HepG2 (cell line): ENCODE measurements at regions not wholly inside any gene's neighbourhood (a gene's known extent, or its start where the extent isn't known, plus 50 kb on each side); places are given as distances from the start of the nearest gene placed in this dataset.

Source experiments
- ATAC-seq: fragments of 200-7000 bp; cut with Tn5 transposase; 3 replicates; pipeline ENCODE4 v1.9.1; 2020; ENCODE audit warnings: mild to moderate bottlenecking, moderate library complexity
- BruUV-seq: library from RNA; stranded (reverse); fragments of 400-500 nt; replicated peaks from 2 replicates; lab custom pipeline; 2021; lab: Mats Ljungman, UMichigan
- CTCF ChIA-PET: fragments of 300-600 bp; formaldehyde crosslinking; extraction: SDS; loops from one replicate; lab custom pipeline; 2021; ENCODE audit warnings: low total read pairs, inconsistent platforms, low intra/inter-chr PET ratio; lab: Yijun Ruan, JAX
- POLR2A ChIA-PET: fragments of 350-600 bp; sonication (Branson Sonifier 250); formaldehyde crosslinking; loops from one replicate; lab custom pipeline; 2020; ENCODE audit warnings: antibody characterized with exemption, inconsistent platforms; lab: Yijun Ruan, JAX
- DNase-seq: peaks from one replicate; pipeline ENCODE4 v3.0.0-alpha.2; 2015; ENCODE audit warnings: low spot score
- FAIRE-seq: peaks from 3 replicates; lab custom pipeline; 2011; peaks lifted over from hg19 to GRCh38; lab: Jason Lieb, UNC
- H2AFZ ChIP-seq: one replicate; pipeline ENCODE4 v1.6.1; 2011; ENCODE audit warnings: low read length, inconsistent platforms
- H3K27ac ChIP-seq: fragments of 300-600 bp; 3 replicates; pipeline ENCODE4 v1.8.0; 2011; ENCODE audit warnings: mixed run types, mild to moderate bottlenecking, mixed read lengths, low read length, inconsistent platforms; ENCODE audit not compliant: insufficient read depth; ENCODE audit errors: extremely low read length
- H3K27me3 ChIP-seq, 2 experiments: fragments of 200-600 bp in 1 of 2; 2 replicates in 1 of 2; 3 replicates in 1 of 2; pipeline versions ENCODE4 v1.6.0 to v1.8.0; 2011; ENCODE audit warnings: low read length in 2 of 2, mild to moderate bottlenecking in 2 of 2, moderate library complexity in 2 of 2, inconsistent platforms in 1 of 2; ENCODE audit not compliant: insufficient read depth in 2 of 2, control insufficient read depth in 1 of 2
- H3K36me3 ChIP-seq, 2 experiments: fragments of 200-600 bp in 1 of 2; replicated peaks in 1 of 2; 2 replicates in 1 of 2; 3 replicates in 1 of 2; pipeline versions ENCODE4 v1.5.1 to v1.8.0; 2011; ENCODE audit warnings: low read length in 2 of 2, inconsistent platforms in 1 of 2; ENCODE audit not compliant: insufficient read depth in 2 of 2, control insufficient read depth in 1 of 2
- H3K4me1 ChIP-seq: 2 replicates; pipeline ENCODE4 v1.5.1; 2012; ENCODE audit warnings: low read length, inconsistent platforms; ENCODE audit not compliant: insufficient read depth
- H3K4me2 ChIP-seq: 2 replicates; pipeline ENCODE4 v1.6.0; 2011; ENCODE audit warnings: low read depth, low read length, inconsistent platforms
- H3K4me3 ChIP-seq, 3 experiments: fragments of 200-600 bp in 1 of 3; sonication (generic), shearing (Covaris generic) in 1 of 3; replicated peaks in 1 of 3; 2 replicates each; pipeline ENCODE4 v1.5.1; 2011 to 2016; ENCODE audit warnings: low read length in 3 of 3, inconsistent platforms in 2 of 3, low read depth in 2 of 3, mild to moderate bottlenecking in 2 of 3, control low read depth in 1 of 3, mixed read lengths in 1 of 3; ENCODE audit not compliant: insufficient read depth in 1 of 3
- H3K79me2 ChIP-seq: one replicate; pipeline ENCODE4 v1.6.1; 2011; ENCODE audit warnings: low read length, inconsistent platforms; ENCODE audit not compliant: insufficient read depth
- H3K9ac ChIP-seq: 2 replicates; pipeline ENCODE4 v1.6.0; 2011; ENCODE audit warnings: mild to moderate bottlenecking, low read depth, low read length, inconsistent platforms; ENCODE audit not compliant: insufficient read depth
- H3K9me3 ChIP-seq: 2 replicates; pipeline ENCODE4 v1.5.1; 2012; ENCODE audit warnings: mild to moderate bottlenecking, low read length
- H4K20me1 ChIP-seq: 2 replicates; pipeline ENCODE4 v1.6.0; 2011; ENCODE audit warnings: inconsistent platforms, mild to moderate bottlenecking, low read length, moderate library complexity; ENCODE audit not compliant: insufficient read depth
- CCDC6 ChIP-seq: sonication (generic); formaldehyde crosslinking; IDR thresholded peaks from 2 replicates; pipeline ENCODE4 v1.8.1; 2022; ENCODE audit warnings: mild to moderate bottlenecking, missing genetic modification reagents, moderate library complexity
- DMAP1 ChIP-seq: IDR thresholded peaks from 2 replicates; pipeline ENCODE4 v1.6.1; 2016
- FOXA3 ChIP-seq: IDR thresholded peaks from 2 replicates; pipeline ENCODE4 v1.6.1; 2016; ENCODE audit warnings: missing genetic modification reagents, missing compliant biosample characterization
- GATA4 ChIP-seq: sonication (generic); IDR thresholded peaks from 2 replicates; pipeline ENCODE4 v1.6.1; 2016; ENCODE audit warnings: antibody characterized with exemption, low read depth, borderline replicate concordance
- KLF12 ChIP-seq: sonication (generic); formaldehyde crosslinking; IDR thresholded peaks from 2 replicates; pipeline ENCODE4 v1.4.0; 2020; ENCODE audit warnings: missing genetic modification reagents, borderline replicate concordance
- NFE2L2 ChIP-seq: fragments of 150-350 bp; IDR thresholded peaks from 2 replicates; pipeline ENCODE4 v1.6.1; 2014; ENCODE audit warnings: low read length
- PREB ChIP-seq: sonication (generic); formaldehyde crosslinking; IDR thresholded peaks from 2 replicates; pipeline ENCODE4 v1.4.0; 2020; ENCODE audit warnings: missing genetic modification reagents
- SIN3B ChIP-seq: fragments of 150-350 bp; IDR thresholded peaks from 2 replicates; pipeline ENCODE4 v1.6.1; 2014; ENCODE audit warnings: low read length
- SNRNP70 ChIP-seq: fragments of 200-400 bp; formaldehyde crosslinking; IDR thresholded peaks from 2 replicates; pipeline ENCODE4 v1.6.1; 2017; ENCODE audit warnings: mild to moderate bottlenecking, low read depth, low read length, moderate library complexity
- SSRP1 ChIP-seq: IDR thresholded peaks from 2 replicates; pipeline ENCODE4 v1.6.1; 2016; ENCODE audit warnings: control low read depth
- ZBTB4 ChIP-seq: sonication (generic); formaldehyde crosslinking; IDR thresholded peaks from 2 replicates; pipeline ENCODE4 v1.4.0; 2020; ENCODE audit warnings: missing genetic modification reagents, mild to moderate bottlenecking, borderline replicate concordance
- ZNF121 ChIP-seq: sonication (generic); formaldehyde crosslinking; IDR thresholded peaks from 2 replicates; pipeline ENCODE4 v1.5.0; 2020; ENCODE audit warnings: mild to moderate bottlenecking, missing genetic modification reagents
- ZNF276 ChIP-seq: sonication (generic); formaldehyde crosslinking; IDR thresholded peaks from 2 replicates; pipeline ENCODE4 v1.4.0; 2020; ENCODE audit warnings: mild to moderate bottlenecking, low read depth, missing genetic modification reagents
- ZNF383 ChIP-seq: sonication (generic); formaldehyde crosslinking; IDR thresholded peaks from 2 replicates; pipeline ENCODE4 v1.4.0; 2020; ENCODE audit warnings: missing genetic modification reagents, mild to moderate bottlenecking, borderline replicate concordance
- WGBS: methylation state at CpG from one replicate; pipeline ENCODE4 v1.1.6; 2017; ENCODE audit warnings: low lambda C conversion rate; 5-methylcytosine and 5-hydroxymethylcytosine counted together
- in situ Hi-C: cut with HindIII; loops from 2 replicates; pipeline ENCODE4 v1.10.0; 2017; ENCODE audit warnings: low pct_unique_long_range_greater_than_20kb; ENCODE audit not compliant: extremely low pct_ligation_motif_present
- intact Hi-C: fragments of 100-400 bp; cut with micrococcal nuclease; formaldehyde crosslinking; loops from one replicate; pipeline ENCODE4 v1.10.0; 2022; ENCODE audit not compliant: unreplicated experiment

- Histone ChIP-seq H3K27me3 (no peaks in the 10 kb centered on the region), H3K79me2 (no peaks in the 10 kb centered on the region), H3K9ac (no peak overlapping the region), H2AFZ (no peak overlapping the region), H3K27ac (no peak overlapping the region), H3K4me2 (no peak overlapping the region), H3K4me1 (no peaks in the 10 kb centered on the region), H3K36me3 (no peaks in the 10 kb centered on the region), H3K4me3 (no peak overlapping the region), H4K20me1 (no peaks in the 10 kb centered on the region), H3K9me3 (no peaks in the 10 kb centered on the region)
- ATAC-seq, result no peak
- intact Hi-C loops, result no loop called here
- no peak for DNase-seq
- CTCF ChIA-PET, result no interaction called here
- 28% methylated on average over 5 of the region's 5 CpGs for WGBS
- no TSS peak for BruUV-seq
- POLR2A ChIA-PET, result no interaction called here
- in situ Hi-C loops, result no loop called here
- TF ChIP-seq DMAP1, result no peak
- no peak for TF ChIP-seq ZNF383 (CRISPR knock-in tag)
- no peak for TF ChIP-seq NFE2L2
- no peak for TF ChIP-seq CCDC6
- TF ChIP-seq FOXA3, result no peak
- FAIRE-seq, result no peak
These were observed 104.1 kb downstream of the CNTN3 start for GRCh38 chr3:74510261-74510818.

GRCh38 chr3:74507691-74508090 is 106.8 kb downstream of the CNTN3 start:
- no peak for FAIRE-seq
- BruUV-seq, result no TSS peak
- in situ Hi-C loops, result no loop called here
- TF ChIP-seq GATA4 (no peak), DMAP1 (no peak), PREB (CRISPR knock-in tag) (no peak), ZNF121 (no peak), ZNF276 (no peak), SSRP1 (CRISPR knock-in tag) (no peak), ZBTB4 (no peak), SNRNP70 (no peak), KLF12 (CRISPR knock-in tag) (no peak), SIN3B (no peak)

More at GRCh38 chr3:74507691-74508090, 106.8 kb downstream of the CNTN3 start:
- no peaks in the 10 kb centered on the region for H3K36me3 ChIP-seq
- H3K4me3 ChIP-seq, result no peak overlapping the region
- no peak overlapping the region for H2AFZ ChIP-seq
- CTCF ChIA-PET, result no interaction called here
- H3K4me2 ChIP-seq, result no peak overlapping the region
- no peak overlapping the region for H3K27ac ChIP-seq
- ATAC-seq, result no peak
- no peak overlapping the region for H3K9ac ChIP-seq
- no peaks in the 10 kb centered on the region for H3K9me3 ChIP-seq
- WGBS, result 37% methylated on average over 6 of the region's 6 CpGs
- POLR2A ChIA-PET, result no interaction called here
- intact Hi-C loops, result no loop called here
- no peak for DNase-seq
- no peaks in the 10 kb centered on the region for H4K20me1 ChIP-seq
- no peaks in the 10 kb centered on the region for H3K4me1 ChIP-seq
- no peaks in the 10 kb centered on the region; a peak in 1 of 5 replicates for H3K27me3 ChIP-seq
- no peaks in the 10 kb centered on the region for H3K79me2 ChIP-seq
